GM19025 (cell line): ENCODE measurements at regions not wholly inside any gene's neighbourhood (a gene's known extent, or its start where the extent isn't known, plus 50 kb on each side); places are given as distances from the start of the nearest gene placed in this dataset.
A peak's percentile ranks its signal among the peaks of the same experiment; 100 is the strongest.

ENCODE experiments used
- ATAC-seq: cut with Tn5 transposase; IDR thresholded peaks from one replicate; pipeline ENCODE4 v1.9.1; 2021; ENCODE audit warnings: mild to moderate bottlenecking, low read depth, moderate library complexity; ENCODE audit not compliant: unreplicated experiment

DNA sequence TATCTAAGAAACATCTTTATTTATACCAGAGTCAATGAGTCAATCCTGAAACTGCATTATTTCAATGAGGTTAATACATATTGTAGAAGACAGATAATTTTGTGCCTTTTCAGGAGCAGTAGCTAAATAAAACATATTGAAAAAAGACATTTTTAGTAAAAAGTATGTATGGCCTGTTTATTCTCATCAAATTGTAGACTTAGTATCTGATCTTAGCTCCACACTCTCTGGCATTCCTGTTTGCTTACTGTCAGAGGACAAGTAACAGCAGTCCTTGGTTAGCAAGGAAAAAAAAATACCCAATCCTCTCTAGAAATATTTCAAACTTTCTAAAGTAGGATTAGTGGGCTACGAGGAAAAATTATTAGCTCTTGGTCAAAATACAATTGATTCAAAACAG, 50.5 kb upstream of the GUCY1A1 start:
- no peak for ATAC-seq

DNA sequence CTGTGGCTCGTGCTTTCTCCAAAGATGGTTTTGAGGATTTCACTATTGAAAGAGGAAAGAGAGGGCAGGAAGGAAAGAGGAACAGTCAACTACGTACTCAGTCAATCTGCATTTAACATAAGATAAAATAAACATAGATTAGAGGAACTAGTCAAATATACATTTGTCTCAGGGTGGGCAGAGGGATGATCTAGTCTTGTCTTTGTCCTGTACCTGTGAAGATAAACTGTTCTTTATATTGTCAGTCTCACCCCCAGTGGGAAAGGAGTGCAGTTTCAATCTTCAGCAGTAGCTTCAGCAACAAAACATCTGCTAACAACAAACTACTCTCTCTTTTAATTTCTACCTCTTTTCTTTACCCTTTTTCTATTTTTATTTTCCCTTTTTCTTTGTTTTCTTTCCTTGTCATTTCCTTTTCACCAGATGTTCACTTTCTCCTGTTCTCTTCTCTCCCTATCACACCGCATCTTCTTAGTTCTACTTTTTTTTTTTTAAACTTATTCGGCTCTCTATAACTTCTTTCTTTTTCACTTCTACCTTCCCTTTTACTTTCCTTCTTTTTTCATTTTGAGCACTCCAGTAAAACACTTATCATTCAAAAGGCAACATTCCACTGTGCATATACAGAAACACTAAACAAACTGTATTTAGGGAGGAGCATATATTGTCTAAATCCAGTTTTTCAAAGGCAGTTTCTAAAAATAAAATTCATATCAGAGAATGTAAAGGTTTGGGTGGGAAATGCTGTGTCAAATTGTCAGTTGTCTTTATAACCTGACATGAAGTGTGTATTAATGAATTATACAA, 51.4 kb upstream of the GUCY1A1 start:
- ATAC-seq, result no peak

DNA sequence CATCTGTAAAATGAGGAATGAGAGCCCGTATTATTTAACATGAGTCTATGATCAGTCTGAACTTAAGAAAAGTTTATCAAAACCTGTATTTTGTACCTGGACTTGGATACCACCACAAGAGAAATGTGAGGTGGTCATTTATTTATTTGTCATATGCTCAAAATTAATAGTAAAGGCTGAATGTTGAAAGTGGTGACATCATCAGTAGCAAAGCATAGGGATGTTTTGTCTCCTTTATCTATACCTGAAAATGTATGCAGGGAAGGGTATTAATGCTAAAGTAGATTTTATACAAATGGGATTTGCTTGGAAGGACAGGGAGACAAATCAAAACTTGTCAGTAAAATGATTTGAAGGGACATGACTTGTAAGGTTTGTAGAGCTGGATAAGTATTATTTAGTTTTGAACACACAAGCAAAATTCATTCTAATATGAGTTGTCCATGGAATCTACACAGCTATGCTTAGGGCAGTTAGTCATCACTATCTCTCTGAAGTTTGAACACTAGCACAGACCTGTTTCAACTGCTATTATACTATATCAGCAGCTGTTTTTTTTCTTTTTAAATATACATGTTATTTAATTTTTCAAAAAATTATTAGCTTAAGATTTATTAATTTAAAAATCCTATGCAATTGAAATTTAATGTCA, 52.4 kb upstream of the GUCY1A1 start:
- no peak for ATAC-seq

DNA sequence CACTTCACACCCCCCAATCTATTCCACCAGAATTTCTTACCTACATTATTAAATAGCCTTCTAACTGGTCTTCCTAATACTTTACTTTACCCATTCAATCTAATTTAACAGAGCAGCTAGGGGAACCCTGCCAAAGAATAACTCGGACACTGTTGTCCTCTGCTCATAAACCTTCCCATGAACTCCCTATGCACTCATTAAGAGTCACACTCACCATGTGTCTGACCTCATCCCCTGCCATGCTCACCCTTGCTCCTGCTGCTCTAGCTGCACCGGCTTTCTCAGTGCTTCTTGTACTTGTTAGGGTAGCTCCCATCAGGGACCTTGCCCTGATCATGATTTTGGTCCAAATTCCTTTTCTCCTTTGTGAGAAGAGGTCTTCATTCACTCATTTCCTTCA, 54.6 kb upstream of the GUCY1A1 start:
- ATAC-seq, result no peak

DNA sequence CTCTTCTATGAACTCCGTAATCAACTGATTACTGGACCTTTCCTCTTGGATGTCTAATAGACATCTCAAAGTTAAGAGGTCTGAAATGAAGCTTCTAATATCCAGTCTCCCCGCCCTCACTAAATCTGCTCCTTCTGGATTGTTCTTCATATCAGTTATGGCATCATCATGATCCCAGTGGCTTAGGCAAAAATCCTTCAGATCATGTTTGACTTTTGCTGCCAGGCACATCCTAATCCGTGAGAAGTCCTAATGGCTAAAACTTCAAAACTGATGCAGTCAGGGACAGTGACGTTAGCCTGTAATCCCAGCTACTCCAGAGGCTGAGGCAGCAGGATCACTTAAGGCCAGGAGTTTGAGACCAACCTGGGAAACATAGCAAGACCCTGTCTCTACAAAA, 55.1 kb upstream of the GUCY1A1 start:
- no peak for ATAC-seq

DNA sequence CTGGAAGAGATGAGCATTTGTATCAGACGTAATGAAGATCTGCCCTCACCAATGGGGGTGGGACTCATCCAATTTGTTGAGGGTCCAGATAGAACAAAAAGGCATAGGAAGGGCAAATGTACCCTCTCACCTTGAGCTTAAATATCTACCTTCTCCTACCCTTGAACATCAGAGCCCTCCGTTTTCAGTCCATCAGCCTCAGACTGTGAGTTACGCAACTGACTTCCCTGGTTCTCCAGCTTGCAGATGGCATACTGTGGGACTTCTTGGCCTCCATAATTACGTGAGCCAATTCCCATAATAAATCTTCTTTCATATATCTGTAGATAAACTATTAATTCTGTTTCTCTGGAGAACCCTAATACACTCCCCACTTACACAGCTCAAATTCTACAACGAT, 56.5 kb upstream of the GUCY1A1 start:
- no peak for ATAC-seq

DNA sequence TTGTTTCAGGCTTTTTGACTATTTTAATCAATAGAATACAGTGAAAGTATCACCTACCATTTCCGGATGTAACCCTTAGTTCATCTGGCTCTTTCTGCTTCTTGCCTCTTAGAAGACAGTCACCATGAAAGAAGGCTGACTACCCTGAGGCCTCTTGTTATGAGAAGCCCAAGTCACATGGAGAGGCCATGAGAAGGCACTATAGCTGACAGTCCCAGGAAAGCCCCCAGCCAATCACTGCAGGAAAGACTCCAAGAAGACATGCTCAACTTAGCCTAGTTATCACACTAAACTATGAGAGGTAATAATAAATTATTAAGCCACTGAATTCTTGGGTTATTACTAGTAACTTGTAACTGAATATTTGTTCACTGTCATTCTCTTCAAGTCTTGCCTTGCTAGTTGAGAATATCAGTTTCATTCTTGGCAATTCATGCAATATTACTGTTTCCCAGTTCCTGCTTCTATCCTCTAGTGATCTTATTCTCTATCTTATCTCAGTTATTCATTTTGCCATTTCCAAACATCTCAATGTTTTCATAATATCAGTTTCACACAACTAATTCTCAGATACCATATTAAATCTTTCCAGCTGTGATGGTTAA, 57.1 kb upstream of the GUCY1A1 start:
- ATAC-seq, result peak; percentile 78

DNA sequence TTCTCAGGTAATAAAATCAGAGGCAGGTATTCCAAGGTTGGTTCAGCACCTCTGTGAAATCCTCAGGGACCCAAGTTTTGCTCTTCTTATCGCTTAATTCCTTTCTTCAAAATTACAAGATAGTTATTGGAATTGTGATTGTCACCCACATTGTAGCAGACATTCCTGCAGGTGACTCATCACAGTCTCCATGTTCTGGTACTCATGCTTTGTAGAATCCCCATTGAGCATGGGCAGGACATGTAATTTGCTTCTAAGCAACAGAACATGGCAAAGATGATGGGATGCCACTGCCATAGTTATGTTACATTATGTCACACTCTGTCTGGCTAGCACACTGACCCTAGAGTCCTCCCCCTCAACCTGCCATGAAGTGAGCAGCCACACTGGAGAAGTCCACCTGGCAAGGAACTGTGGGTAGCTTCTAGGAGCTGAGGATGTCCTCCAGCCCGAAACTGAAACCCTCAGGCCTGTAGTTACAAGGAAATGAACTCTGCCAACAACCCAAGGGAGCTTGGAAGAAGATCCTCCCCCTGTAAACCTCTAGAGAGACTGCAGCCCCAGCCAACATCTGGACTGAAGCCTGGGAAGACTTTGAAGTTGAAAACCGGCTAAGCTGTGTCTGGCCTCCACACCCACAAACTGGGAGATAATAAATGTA, 58.3 kb upstream of the GUCY1A1 start:
- ATAC-seq, result no peak

DNA sequence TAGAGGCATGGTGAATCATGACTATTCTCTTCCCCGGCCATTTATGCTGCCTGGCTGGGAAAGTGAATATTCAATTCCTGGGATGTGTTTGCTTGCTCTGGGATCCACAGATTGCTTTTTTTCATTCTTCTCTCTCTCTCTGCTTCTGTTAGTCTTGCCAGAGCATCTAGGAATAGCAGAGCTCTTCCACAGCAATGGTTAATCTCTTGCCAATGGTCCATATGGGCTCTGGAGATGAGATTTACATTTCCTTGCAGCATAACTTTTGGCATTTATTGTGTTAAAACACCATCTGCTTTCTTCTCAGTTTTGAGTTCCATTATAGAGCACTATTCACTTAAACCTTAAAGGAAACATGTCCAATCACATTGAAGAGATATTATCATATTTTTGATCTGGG, 59.2 kb upstream of the GUCY1A1 start:
- ATAC-seq, result no peak

DNA sequence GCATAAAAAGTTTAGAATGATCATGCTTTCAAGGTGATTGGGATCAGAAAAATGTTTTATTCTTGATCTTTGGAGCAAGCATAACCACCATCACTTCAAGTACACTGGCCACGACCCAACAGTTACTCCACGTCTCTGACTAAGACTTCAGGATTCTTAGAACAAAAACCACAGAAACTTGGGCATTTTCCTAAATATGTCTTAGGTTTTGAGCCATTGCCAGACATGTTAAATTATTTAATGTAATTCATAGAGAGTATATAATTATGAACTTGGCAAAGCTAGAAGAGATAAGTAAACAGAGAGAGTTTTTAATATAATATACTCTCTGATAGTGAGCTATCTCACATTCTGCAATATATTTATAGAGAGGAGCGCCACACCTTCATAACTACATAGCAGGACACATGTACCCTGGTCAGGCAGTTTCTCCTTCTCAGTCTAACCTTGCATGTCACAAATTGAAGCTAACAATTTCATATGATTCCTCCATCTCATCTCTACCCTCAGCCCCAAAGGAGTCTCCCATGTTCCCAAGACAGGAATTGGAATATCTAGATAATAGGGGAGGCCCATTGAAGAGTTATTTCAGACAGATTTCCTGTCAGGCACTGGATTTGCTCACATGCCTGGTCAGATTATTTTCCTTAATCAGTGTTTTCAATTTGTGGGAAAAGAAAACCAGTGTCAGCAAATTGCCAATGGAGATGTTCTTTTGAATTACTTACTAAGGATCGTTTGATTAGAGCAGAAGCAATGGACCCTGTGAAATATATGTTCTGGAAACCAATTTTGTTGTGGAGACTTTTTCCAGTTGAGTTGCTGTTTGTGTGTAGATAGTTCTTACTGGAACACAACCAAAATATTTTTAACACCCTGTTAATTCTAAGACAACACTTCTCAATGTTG, 61.7 kb upstream of the GUCY1A1 start:
- no peak for ATAC-seq

DNA sequence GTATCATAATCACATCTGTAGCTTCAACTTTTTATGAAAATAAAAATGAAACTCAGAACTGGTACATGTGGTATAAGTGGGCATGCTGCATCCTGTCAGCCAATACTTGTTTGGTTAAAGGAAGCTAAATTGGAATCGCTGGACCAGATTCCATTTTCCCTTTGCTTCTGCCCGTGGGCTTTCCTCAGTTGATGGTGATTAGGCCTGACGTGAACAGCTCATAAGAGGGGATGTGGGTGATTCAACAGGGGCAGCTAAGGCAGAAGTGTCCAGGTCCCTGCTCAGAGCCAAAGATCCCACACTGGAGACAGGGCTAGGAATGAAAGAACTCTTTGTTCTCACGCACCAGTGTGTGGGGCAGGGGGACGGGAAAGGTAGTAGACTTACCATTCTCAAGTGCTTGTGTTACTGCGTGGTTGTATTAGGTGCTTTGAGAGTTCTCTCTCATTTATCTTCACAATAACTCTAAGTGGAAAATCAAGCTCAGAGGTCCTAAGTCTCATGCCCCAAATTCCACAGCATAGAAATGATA, 63.2 kb upstream of the GUCY1A1 start:
- no peak for ATAC-seq

DNA sequence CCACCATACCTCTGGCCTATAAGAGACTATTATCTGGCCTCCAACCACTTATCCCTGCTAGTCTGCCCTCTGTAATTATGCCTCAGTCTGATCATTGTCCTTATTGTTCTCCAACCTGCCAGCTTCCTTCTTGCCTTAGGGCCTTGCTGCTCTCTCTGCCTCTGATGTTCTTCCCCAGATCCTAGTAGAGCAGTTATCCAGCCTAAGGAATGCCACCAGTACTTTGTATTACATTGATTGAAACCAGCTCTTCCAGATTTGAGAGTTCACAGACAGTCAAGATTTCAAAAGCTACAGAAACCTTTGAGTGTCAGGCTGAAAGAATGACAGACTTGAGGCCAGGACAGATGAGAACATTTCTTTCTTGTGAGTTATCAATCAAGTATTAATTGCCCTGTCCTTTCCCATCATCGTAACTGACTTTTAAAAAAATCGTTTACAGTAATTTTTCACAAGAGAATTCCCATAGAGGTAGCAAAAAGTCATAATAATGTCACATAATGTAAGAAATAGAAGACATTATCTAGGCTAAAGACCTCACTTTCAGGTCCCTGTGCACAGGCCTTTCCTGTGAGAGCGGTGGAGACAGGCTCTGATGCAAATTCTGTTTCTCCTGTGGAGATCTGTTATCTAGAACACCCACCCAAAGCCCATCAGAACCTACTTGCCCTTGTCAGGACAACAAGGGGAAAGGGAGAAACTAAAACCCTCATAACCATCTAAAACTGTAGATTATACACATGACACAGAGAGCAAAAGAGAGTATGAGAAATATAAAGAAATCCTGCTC, 64.1 kb upstream of the GUCY1A1 start:
- ATAC-seq, result no peak

DNA sequence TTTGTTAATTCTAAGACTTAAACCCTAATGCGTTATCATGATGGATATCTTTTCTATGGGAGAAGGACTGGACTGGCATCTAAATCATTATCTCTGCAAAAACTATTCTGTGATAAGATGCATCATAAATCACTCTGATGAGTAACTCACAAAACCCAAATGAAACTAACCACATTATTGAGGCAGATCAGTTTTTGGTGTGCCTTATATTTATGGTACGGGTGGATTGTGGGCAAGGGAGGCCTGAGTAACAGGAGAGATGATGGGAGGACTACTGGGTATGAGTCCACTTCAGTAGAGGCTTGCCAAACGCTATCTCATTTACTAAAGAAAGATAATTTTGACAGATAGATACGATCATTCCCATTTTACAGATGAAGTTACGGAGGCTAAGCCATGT, 66.4 kb upstream of the GUCY1A1 start:
- no peak for ATAC-seq

DNA sequence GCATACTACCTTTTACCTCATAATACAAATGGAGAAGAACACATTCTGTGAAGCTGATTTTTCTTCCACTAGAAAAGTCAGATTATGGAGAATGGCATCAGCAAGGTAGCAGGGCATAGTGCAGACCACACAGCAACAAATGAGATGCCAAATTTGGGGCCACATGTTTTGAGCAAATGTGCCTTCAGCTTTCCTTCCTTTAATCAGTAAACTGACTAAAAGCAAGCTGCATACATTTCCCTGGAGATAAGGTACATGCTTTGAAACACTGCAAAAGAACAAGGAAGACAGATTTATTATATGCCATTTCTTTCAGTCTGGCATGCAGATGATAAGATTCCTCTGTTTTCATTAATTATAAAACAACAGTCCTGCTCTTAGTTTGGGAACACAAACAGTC, 67.1 kb upstream of the GUCY1A1 start:
- ATAC-seq, result no peak

DNA sequence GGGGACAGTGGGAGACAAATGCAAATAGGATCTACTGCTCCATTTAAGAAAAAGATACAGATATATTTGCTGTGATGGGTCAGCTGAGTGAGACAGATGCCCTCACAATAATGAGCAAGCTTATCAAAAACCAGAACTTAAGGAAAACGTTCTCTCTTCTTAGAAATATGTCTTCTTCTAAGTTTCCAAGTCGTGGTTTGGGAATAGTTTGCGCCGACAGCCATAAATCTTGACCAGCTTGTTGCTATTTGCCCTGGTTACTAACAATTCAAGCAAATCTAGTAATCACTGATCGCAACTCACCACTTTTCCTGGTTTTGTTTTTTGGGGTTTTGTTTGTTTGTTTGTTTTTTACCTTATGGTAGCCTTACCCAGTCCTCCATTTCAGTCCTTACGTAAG, 67.6 kb upstream of the GUCY1A1 start:
- no peak for ATAC-seq

DNA sequence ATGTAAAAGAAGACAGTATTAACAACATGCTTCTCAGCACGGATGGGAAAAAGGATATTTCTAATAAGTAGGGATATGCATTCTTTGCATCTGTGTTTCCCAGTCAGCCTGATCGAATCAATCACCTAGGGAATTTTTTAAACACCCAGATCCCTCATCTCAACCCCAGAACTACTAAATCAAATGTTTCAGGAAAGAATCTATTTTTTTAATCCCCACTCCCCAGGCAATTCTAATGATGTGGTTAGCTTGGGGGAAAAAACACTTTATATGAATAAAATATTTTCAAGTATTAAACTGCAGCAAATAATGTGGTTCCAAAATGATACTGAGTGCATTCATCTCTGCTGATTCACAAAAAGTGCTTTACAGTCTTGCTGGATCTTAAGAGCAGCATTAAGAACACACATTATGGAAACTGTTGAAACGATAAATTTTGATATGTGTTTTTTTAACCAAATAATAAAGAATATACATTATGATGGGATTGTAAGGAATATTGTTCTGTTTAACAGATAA, 68.7 kb upstream of the GUCY1A1 start:
- ATAC-seq, result no peak

DNA sequence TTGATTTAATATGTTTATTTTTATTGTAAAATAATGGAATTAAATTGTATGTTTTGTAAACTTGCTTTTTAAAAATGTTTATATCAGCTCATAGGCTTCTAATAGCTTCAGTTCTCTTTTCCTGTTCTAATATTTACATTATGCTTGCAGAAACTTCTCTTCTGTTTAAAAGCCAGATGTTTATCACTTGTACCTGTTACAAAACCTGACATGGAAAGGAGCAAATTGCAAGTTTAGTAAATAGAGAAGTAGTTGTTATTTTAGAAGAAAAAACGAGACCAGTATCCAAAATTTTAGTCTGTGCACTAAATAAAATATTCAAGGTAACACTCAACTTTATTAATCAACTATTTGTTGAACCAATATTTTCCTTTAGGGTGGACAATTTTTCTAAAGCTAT, 69.4 kb upstream of the GUCY1A1 start:
- no peak for ATAC-seq

DNA sequence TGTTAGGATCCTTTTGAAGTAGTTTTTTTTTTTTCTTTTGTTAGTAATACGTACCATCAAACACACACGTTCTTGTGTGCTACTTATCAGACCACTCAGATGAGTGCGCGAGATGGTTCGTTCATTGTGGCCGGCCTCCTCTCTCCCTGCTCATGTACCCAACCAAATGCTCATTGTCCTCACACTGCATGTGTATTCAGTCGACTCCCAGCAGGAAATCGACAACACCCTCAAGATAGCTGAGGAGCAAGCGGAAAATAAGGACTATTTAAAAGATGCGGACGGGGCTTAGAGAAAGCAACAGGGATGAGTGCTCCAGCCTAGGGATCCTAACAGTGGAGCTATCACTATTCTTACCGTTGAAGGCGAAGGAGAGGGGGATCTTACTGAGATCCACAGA, 72.9 kb upstream of the GUCY1A1 start:
- ATAC-seq, result no peak

DNA sequence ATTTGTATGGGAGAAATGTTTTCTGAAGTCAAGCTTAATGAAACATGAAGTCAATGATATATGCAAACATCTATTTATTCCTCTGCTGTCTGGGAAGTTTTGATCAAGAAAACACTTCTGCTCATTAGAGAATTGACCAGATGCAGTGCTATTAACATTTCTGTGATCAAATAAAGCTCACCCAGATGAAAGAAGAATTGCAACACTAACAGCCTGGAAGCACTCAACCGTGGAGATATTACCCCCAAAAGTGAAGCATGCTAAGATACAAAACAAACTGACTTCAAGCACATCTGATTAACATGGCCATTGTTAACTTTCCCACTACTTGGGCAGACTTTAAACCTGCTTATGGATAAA, 73.7 kb upstream of the GUCY1A1 start:
- no peak for ATAC-seq
